Fibroblast of skin of left quadriceps (primary cell): ENCODE measurements at regions not wholly inside any gene's neighbourhood (a gene's known extent, or its start where the extent isn't known, plus 50 kb on each side); places are given as distances from the start of the nearest gene placed in this dataset.
A peak's percentile ranks its signal among the peaks of the same experiment; 100 is the strongest.
"Not testable (repeated sequence)": the region's sequence is repeated elsewhere in the genome, so short reads cannot be mapped to it uniquely, and the experiment has no call there.

ENCODE experiments used
- DNase-seq, 2 experiments: peaks; one replicate each; pipeline ENCODE4 v3.0.0-alpha.2; 2013; ENCODE audit warnings: low read depth in 2 of 2

DNA sequence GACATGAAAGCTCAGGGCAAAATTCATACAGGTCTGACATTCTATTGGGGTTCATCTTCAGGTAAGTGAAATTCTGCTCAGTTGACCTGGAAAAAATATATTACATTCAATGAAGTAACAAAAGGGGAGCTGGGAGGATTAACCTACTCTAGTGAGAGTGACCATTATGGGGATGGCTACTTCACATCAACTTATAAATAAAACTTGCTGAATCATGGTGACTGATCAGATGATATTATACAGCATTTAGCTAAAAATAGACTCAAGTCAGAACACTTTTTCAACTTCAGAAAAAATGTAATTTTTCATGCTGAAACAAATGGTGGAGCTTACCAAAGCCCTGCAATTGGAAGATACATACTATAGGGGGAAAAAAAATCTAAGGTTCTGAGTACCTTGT is 800.2 kb downstream of the FSCB start:
- DNase-seq = no peak

DNA sequence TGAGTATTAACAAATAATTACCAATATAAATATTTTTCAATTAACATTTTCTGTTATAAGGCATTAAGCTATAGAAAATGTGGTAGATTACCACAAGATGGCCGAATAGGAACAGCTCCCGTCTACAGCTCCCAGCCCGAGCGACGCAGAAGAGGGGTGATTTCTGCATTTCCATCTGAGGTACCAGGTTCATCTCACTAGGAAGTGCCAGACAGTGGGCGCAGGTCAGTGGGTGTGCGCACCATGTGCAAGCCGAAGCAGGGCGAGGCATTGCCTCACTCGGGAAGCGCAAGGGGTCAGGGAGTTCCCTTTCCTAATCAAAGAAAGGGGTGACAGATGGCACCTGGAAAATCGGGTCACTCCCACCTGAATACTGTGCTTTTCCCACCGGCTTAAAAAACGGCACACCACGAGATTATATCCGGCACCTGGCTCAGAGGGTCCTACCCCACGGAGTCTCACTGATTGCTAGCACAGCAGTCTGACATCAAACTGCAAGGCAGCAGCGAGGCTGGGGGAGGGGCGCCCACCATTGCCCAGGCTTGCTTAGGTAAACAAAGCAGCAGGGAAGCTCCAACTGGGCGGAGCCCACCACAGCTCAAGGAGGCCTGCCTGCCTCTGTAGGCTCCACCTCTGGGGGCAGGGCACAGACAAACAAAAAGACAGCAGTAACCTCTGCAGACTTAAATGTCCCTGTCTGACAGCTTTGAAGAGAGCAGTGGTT is 808.4 kb downstream of the FSCB start:
- DNase-seq = not testable (repeated sequence)

DNA sequence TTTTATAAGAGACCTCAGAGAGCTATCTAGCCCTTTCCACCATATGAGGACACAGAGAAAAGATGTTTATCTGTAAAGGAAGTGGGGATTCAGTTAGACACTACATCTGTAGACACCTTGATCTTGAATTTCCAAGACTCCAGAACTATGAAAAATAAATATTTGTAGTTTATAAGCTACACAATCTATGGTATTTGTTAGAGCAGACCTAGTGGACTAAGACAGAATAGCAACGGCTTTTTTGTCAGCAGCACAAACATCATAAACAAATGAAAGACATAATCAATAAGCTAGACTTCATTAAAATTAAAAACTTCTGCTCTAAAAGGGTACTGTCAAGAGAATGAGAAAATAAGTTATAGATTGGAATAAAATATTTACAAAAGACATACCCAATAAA is 810.1 kb downstream of the FSCB start:
- no peak for DNase-seq

DNA sequence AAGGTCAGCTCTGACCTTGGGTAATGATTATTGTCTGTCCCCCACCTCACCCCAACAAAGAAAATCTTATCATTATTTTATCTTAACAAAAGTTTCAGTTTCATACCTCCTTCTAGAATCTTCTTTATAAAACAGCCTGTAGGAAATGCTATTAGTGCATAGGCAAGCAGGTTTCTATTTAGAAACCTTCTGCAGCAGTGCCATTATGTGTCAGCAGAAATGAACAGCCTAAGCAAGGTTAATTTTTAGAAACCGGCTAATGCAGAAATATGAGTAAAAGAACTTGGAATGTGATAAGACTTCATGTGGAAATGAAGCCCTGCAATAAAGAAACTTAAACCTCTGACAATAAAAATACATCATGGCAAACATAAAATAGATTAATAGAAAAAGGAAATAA is 814.4 kb downstream of the FSCB start:
- DNase-seq = no peak

- DNase-seq = peak; percentile 5 to 11
Measured at GRCh38 chr14:43687921-43688320, 819.2 kb downstream of the FSCB start.

DNA sequence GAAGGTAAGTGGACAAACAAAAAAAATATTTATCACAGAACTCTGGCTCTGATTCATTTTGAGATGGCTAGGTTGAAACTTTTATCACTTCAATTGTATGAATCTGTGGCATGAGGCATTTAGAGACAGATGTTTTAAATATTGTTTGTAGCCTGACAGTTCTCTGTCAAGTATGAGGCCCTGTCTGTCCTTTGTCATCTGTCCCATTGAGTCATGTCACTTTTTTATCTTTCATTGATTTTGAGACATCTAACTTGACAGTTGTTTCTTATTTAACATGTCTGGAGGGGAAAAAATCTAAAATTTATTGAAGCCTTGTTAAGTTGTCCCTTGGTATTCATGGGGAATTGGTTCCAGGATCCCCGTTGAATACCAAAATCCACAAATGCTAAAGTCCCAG is 829.5 kb downstream of the FSCB start:
- no peak for DNase-seq

- no peak for DNase-seq
Measured at GRCh38 chr14:43674273-43674672, 832.8 kb downstream of the FSCB start.

DNA sequence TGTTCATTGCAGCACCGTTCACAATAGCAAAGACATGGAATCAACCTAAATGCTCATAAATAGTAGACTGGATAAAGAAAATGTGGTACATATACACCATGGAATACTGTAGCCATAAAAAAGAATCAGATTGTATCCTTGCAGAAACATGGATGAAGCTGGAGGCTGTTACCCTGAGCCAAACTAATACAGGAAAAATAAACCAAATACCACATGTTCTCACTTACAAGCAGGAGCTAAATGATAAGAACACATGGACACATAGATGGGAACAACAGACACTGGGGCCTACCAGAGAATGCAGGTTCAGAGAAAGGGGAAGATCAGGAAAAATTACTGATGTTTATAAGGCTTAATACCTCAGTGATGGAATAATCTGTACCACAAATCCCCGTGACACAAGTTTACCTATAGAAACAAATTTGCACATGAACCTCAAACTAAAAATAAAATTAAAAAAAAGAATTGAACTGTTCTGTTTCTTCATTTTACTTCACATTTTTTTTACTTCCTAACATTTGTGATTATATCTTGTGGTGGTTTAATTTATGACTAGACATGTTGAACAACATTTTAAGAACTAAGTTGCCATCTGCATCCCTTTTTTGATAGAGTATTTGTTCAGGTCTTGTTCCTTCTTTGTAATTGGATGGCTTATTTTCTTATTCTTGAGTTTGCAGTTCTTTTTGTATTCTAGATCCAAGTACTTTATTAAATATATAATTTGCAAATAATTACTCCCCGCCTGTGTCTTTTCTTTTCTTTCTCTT is 835.2 kb downstream of the FSCB start:
- no peak for DNase-seq

- no peak for DNase-seq
Measured at GRCh38 chr14:43669355-43669754, 837.7 kb downstream of the FSCB start.

DNA sequence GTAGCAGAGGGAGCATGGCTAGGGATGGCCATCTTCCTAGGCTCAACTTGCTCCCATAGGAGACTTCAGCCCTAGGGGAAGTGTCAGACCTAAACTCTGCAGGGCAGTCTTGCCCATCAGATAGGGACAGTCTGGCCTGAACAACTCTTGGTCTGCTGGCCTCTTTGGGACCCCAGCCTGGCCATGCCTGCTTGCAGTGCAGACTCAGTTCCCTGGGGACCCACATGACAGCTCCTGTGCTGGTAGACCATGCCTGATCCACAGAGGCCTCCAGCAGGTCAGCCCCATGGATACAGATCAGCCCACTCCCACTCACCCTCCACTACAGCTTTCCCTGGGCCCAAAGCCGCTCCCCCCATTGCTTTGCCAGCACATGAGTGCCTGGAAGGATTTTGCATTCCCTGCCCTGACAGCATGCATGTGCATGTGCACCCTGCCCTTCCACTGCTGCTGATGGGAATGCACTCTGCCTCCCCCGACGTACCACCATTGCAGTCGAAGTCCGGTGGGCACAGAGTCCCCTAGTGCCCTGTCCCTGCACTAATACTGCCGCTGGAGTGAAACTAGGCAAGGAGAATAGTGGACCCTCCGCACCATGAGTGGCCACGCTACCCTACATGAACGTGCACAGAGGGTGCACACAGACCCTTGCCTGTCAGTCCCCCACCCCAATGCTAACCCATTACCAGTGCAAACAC is 841.4 kb downstream of the FSCB start:
- DNase-seq = no peak

DNA sequence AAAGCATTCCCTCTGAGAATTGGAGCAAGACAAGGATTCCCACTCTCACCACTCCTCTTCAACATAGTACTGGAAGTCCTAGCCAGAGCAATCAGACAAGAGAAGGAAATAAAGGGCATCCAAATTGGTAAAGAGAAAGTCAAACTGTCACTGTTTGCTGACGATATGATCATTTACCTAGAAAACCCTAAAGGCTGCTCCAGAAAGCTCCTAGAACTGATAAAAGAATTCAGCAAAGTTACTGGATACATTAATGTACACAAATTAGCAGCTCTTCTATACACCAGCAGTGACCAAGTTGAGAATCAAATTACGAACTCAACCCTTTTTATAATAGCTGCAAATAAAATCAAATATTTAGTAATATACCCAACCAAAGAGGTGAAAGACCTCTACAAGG is 851.9 kb downstream of the FSCB start:
- DNase-seq = not testable (repeated sequence)

DNA sequence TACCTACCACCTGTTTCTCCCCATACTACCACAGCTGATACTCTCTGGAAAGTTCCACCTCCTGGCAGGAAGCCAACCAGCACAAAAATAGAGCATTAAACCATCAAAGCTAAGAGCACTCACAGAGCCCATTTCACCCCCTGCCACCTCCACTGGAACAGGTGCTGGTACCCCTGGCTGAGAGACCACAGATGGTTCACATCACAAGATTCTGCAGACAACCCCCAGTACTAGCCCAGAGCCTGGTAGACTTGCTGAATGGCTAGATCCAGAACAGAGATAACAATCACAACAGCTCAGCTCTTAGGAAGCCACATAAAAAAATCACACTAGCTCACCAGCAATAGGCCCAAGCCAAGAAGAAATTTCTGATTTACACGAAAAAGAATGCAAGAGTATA is 855.2 kb downstream of the FSCB start:
- no peak for DNase-seq

- DNase-seq = no peak
Measured at GRCh38 chr14:43651185-43651787, 855.8 kb downstream of the FSCB start.

- no peak for DNase-seq
Measured at GRCh38 chr14:43649508-43649907, 857.6 kb downstream of the FSCB start.

DNA sequence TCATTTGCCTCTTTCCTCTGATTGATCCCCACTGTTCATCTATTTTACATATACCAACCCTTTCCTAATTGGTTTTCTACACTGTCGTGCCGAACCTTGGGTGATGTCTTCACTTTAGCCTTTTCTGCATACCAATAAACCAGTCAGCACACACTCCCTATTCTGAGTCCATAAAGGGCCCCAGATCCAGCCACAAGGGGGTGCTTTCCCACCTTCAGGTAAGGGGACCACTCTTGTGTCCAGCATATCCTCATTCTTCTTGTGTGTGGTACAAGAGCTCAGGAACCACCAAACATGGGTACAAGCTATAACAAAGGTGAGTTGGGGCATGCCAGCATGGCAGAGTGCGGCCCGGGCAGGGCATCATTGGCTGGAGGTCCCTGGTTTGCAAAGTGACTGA is 859.8 kb downstream of the FSCB start:
- no peak for DNase-seq

DNA sequence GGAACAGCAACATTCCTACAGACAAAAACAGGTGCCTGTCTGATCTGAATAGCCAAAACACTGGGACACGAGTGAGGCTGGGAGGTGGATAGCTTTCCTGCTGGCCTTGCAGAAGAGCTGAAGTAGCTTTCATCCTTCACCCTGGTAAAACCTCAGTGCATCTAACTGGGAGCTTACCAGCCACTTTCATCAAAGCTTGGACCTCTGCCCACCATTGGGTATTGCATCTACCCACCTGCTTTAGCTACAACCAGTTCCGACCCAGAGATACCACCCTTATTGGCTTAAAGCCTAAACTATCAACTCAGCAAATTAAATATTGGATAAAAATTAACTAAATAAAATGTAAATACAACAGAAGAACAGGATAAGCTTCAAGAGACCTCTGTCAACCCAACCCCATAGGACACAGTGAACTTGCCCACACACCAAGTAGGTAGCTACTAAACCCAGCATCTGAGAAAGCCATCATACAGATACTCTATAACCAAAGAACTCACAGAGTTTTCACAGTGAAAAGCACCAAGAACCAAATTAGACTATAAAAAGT is 866.3 kb downstream of the FSCB start:
- no peak for DNase-seq

- DNase-seq = no peak
Measured at GRCh38 chr14:43625294-43625693, 881.8 kb downstream of the FSCB start.

DNA sequence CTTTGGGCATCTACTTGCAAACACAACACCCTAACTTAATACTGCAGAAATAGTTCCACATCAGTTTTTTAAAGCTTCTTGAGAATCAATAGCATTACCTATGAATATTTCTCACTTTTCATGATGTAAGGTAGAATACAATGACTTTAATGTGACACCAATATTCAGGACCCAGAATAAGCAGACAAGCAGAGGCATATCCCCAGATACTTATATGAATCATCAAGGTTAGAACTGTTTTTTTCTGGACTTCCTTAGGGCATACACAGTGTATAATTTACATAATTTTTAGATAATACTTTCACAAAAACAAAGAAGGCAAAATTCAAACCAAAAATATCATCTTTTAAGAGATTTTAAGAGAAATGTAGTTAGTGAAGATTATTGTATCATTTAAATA is 885.8 kb downstream of the FSCB start:
- DNase-seq = no peak

DNA sequence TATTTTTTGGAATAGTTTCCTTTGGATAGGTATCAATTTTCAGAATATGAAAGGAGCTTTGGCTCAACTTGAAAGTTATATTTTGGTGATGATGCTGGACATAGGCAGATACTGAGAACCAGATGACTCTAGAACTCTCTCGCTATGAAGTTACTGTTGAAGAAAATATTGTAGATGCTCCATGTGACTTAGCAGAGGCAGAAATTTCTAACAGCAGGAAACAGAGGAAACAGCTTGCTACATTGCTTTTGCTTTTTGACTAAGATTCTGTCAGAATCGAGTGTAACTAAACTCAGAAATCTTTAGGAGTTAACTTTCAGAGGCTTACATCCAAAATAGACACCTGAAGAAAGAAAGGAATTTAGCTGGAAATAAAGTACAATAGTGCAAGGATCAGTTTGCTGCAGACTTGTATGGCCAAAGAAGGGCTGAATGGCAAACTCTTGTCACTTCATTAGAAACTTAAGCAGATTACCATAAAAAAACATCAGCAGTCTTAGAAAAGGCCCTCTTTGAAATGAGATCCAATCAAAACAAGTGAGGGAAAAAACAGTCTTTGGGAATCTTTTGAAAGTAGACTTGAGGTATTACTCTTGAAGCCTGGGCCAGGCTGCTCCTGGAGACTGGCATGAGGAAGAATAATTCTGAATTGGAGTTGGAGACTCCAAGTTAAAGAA is 911.8 kb downstream of the FSCB start:
- DNase-seq = no peak

DNA sequence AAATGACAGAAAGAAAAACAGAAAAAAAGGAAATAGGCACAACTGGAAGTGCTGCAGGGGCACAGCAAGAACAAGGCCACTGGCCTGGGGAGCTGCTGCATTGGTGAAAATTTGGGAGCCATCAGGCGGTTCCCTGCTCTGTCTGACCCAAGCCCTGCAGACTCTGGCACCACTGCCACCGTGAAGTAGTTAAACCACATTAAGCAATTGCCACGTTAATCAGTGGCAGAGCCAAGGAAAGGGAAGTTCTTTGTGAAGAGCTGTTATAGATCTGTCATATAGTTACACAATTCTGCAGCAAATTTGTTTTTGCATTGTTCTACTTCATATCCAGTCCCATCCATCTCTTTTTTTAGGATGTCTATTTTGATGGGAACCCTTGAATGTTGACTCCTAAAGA is 915.3 kb downstream of the FSCB start:
- no peak for DNase-seq

DNA sequence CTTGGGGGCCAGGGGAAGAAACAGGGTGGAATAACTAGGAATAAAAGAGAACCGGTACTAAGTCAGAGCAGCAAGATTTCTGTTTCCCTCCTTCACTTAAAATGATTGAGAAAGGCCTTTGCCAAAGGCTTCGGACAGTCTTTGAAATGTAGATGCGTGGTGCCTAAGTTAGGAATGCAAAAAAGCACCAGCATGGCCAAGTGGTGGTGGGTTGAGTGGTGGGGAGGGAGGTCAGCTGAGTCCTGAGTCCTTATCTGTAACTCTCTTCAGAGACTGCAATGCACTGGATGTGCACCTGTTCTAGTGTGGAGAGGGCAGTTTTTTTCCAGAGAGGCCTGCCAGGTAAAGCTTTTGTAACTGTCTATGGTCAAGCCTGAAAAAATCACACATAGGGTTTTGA is 919.9 kb downstream of the FSCB start:
- no peak for DNase-seq

- DNase-seq = no peak
Measured at GRCh38 chr14:43579671-43580070, 927.4 kb downstream of the FSCB start.
